ENCODE measurements at regions not wholly inside any gene's neighbourhood (a gene's known extent, or its start where the extent isn't known, plus 50 kb on each side); places are given as distances from the start of the nearest gene placed in this dataset.
"Not testable (repeated sequence)": the region's sequence is repeated elsewhere in the genome, so short reads cannot be mapped to it uniquely, and the experiment has no call there.

- H3K36me3 ChIP-seq (ENCODE audit: control insufficient read depth in 5 of 5, insufficient read depth in 5 of 5, low read length in 5 of 5), result no peaks in the 10 kb centered on the region
- no peak overlapping the region for H3K4me3 ChIP-seq (ENCODE audit: low read depth in 1 of 5, low read length in 5 of 5)
- peaks cover 0 to 4% (median 0%) of the 10 kb centered on the region in 5 donors for H3K4me1 ChIP-seq (ENCODE audit: control insufficient read depth in 5 of 5, insufficient read depth in 5 of 5, low read length in 5 of 5)
- peaks cover 0 to 4% (median 0%) of the 10 kb centered on the region in 5 donors for H3K9me3 ChIP-seq (ENCODE audit: control insufficient read depth in 5 of 5, low read length in 5 of 5)
- no peak overlapping the region for H3K9ac ChIP-seq (ENCODE audit: low read length in 5 of 5)
- H3K27ac ChIP-seq (ENCODE audit: low read depth, low read length), result no peak overlapping the region
- H3K27me3 ChIP-seq (ENCODE audit: control insufficient read depth in 5 of 5, insufficient read depth in 4 of 5, low read length in 5 of 5), result no peaks in the 10 kb centered on the region
These were observed 193.8 kb upstream of the RND3 start for GRCh38 chr2:150681120-150681804.

GRCh38 chr2:150679456-150680120, 192.1 kb upstream of the RND3 start:
- no peaks in the 10 kb centered on the region for H3K36me3 ChIP-seq (ENCODE audit: control insufficient read depth in 5 of 5, insufficient read depth in 5 of 5, low read length in 5 of 5)

GRCh38 chr2:150677551-150677950, 190.1 kb upstream of the RND3 start:
- H3K4me3 ChIP-seq (ENCODE audit: low read depth in 1 of 5, low read length in 5 of 5), result no peak overlapping the region
- peaks cover 0 to 4% (median 0%) of the 10 kb centered on the region in 5 donors for H3K4me1 ChIP-seq (ENCODE audit: control insufficient read depth in 5 of 5, insufficient read depth in 5 of 5, low read length in 5 of 5)
- H3K27me3 ChIP-seq (ENCODE audit: control insufficient read depth in 5 of 5, insufficient read depth in 4 of 5, low read length in 5 of 5), result no peaks in the 10 kb centered on the region
- H3K9me3 ChIP-seq (ENCODE audit: control insufficient read depth in 5 of 5, low read length in 5 of 5), result peaks cover 0 to 4% (median 0%) of the 10 kb centered on the region in 5 donors
- H3K36me3 ChIP-seq (ENCODE audit: control insufficient read depth in 5 of 5, insufficient read depth in 5 of 5, low read length in 5 of 5), result no peaks in the 10 kb centered on the region
- no peak overlapping the region for H3K27ac ChIP-seq (ENCODE audit: low read depth, low read length)
- no peak overlapping the region for H3K9ac ChIP-seq (ENCODE audit: low read length in 5 of 5)

More at GRCh38 chr2:150679456-150680120, 192.1 kb upstream of the RND3 start:
- Histone ChIP-seq H3K9me3 (ENCODE audit: control insufficient read depth in 5 of 5, low read length in 5 of 5) (peaks cover 0 to 4% (median 0%) of the 10 kb centered on the region in 5 donors), H3K4me1 (ENCODE audit: control insufficient read depth in 5 of 5, insufficient read depth in 5 of 5, low read length in 5 of 5) (peaks cover 0 to 4% (median 0%) of the 10 kb centered on the region in 5 donors), H3K27me3 (ENCODE audit: control insufficient read depth in 5 of 5, insufficient read depth in 4 of 5, low read length in 5 of 5) (no peaks in the 10 kb centered on the region), H3K9ac (ENCODE audit: low read length in 5 of 5) (no peak overlapping the region), H3K4me3 (ENCODE audit: low read depth in 1 of 5, low read length in 5 of 5) (no peak overlapping the region), H3K27ac (ENCODE audit: low read depth, low read length) (no peak overlapping the region)

- Histone ChIP-seq H3K36me3 (ENCODE audit: control insufficient read depth in 5 of 5, insufficient read depth in 5 of 5, low read length in 5 of 5) (no peaks in the 10 kb centered on the region), H3K4me1 (ENCODE audit: control insufficient read depth in 5 of 5, insufficient read depth in 5 of 5, low read length in 5 of 5) (peaks cover 0 to 4% (median 0%) of the 10 kb centered on the region in 5 donors), H3K27ac (ENCODE audit: low read depth, low read length) (no peak overlapping the region), H3K27me3 (ENCODE audit: control insufficient read depth in 5 of 5, insufficient read depth in 4 of 5, low read length in 5 of 5) (no peaks in the 10 kb centered on the region), H3K9ac (ENCODE audit: low read length in 5 of 5) (no peak overlapping the region), H3K4me3 (ENCODE audit: low read depth in 1 of 5, low read length in 5 of 5) (no peak overlapping the region), H3K9me3 (ENCODE audit: control insufficient read depth in 5 of 5, low read length in 5 of 5) (peaks cover 0 to 4% (median 0%) of the 10 kb centered on the region in 5 donors)
These were observed 189.4 kb upstream of the RND3 start for GRCh38 chr2:150676747-150677383.

- H3K27ac ChIP-seq (ENCODE audit: low read depth, low read length), result no peak overlapping the region
- H3K4me3 ChIP-seq (ENCODE audit: low read depth in 1 of 5, low read length in 5 of 5), result no peak overlapping the region
- H3K4me1 ChIP-seq (ENCODE audit: control insufficient read depth in 5 of 5, insufficient read depth in 5 of 5, low read length in 5 of 5), result no peaks in the 10 kb centered on the region
- H3K9ac ChIP-seq (ENCODE audit: low read length in 5 of 5), result no peak overlapping the region
- no peaks in the 10 kb centered on the region for H3K27me3 ChIP-seq (ENCODE audit: control insufficient read depth in 5 of 5, insufficient read depth in 4 of 5, low read length in 5 of 5)
- peaks cover 0 to 2% (median 0%) of the 10 kb centered on the region in 5 donors for H3K9me3 ChIP-seq (ENCODE audit: control insufficient read depth in 5 of 5, low read length in 5 of 5)
- H3K36me3 ChIP-seq (ENCODE audit: control insufficient read depth in 5 of 5, insufficient read depth in 5 of 5, low read length in 5 of 5), result no peaks in the 10 kb centered on the region
These were observed 188.3 kb upstream of the RND3 start for GRCh38 chr2:150675807-150676206.

- Histone ChIP-seq H3K9me3 (ENCODE audit: control insufficient read depth in 5 of 5, low read length in 5 of 5) (no peaks in the 10 kb centered on the region), H3K4me3 (ENCODE audit: low read depth in 1 of 5, low read length in 5 of 5) (no peak overlapping the region), H3K27me3 (ENCODE audit: control insufficient read depth in 5 of 5, insufficient read depth in 4 of 5, low read length in 5 of 5) (no peaks in the 10 kb centered on the region), H3K9ac (ENCODE audit: low read length in 5 of 5) (no peak overlapping the region), H3K36me3 (ENCODE audit: control insufficient read depth in 5 of 5, insufficient read depth in 5 of 5, low read length in 5 of 5) (no peaks in the 10 kb centered on the region), H3K27ac (ENCODE audit: low read depth, low read length) (no peak overlapping the region), H3K4me1 (ENCODE audit: control insufficient read depth in 5 of 5, insufficient read depth in 5 of 5, low read length in 5 of 5) (no peaks in the 10 kb centered on the region)
These were observed 186.8 kb upstream of the RND3 start for GRCh38 chr2:150674283-150674682.

- Histone ChIP-seq H3K27ac (ENCODE audit: low read depth, low read length) (no peak overlapping the region), H3K9ac (ENCODE audit: low read length in 5 of 5) (no peak overlapping the region), H3K4me3 (ENCODE audit: low read depth in 1 of 5, low read length in 5 of 5) (no peak overlapping the region), H3K9me3 (ENCODE audit: control insufficient read depth in 5 of 5, low read length in 5 of 5) (no peaks in the 10 kb centered on the region), H3K36me3 (ENCODE audit: control insufficient read depth in 5 of 5, insufficient read depth in 5 of 5, low read length in 5 of 5) (no peaks in the 10 kb centered on the region), H3K27me3 (ENCODE audit: control insufficient read depth in 5 of 5, insufficient read depth in 4 of 5, low read length in 5 of 5) (no peaks in the 10 kb centered on the region), H3K4me1 (ENCODE audit: control insufficient read depth in 5 of 5, insufficient read depth in 5 of 5, low read length in 5 of 5) (no peaks in the 10 kb centered on the region)
These were observed 184.8 kb upstream of the RND3 start for GRCh38 chr2:150672311-150672710.

GRCh38 chr2:150669492-150669891, 182.0 kb upstream of the RND3 start:
- Histone ChIP-seq H3K36me3 (ENCODE audit: control insufficient read depth in 5 of 5, insufficient read depth in 5 of 5, low read length in 5 of 5) (no peaks in the 10 kb centered on the region), H3K27me3 (ENCODE audit: control insufficient read depth in 5 of 5, insufficient read depth in 4 of 5, low read length in 5 of 5) (no peaks in the 10 kb centered on the region), H3K4me1 (ENCODE audit: control insufficient read depth in 5 of 5, insufficient read depth in 5 of 5, low read length in 5 of 5) (no peaks in the 10 kb centered on the region), H3K9me3 (ENCODE audit: control insufficient read depth in 5 of 5, low read length in 5 of 5) (no peaks in the 10 kb centered on the region), H3K27ac (ENCODE audit: low read depth, low read length) (no peak overlapping the region), H3K9ac (ENCODE audit: low read length in 5 of 5) (no peak overlapping the region), H3K4me3 (ENCODE audit: low read depth in 1 of 5, low read length in 5 of 5) (no peak overlapping the region)

GRCh38 chr2:150667039-150667438, 179.6 kb upstream of the RND3 start:
- not testable (repeated sequence) for H3K4me3 ChIP-seq (ENCODE audit: low read depth in 1 of 5, low read length in 5 of 5); H3K9me3 ChIP-seq (ENCODE audit: control insufficient read depth in 5 of 5, low read length in 5 of 5); H3K36me3 ChIP-seq (ENCODE audit: control insufficient read depth in 5 of 5, insufficient read depth in 5 of 5, low read length in 5 of 5); H3K27ac ChIP-seq (ENCODE audit: low read depth, low read length); H3K9ac ChIP-seq (ENCODE audit: low read length in 5 of 5); H3K27me3 ChIP-seq (ENCODE audit: control insufficient read depth in 5 of 5, insufficient read depth in 4 of 5, low read length in 5 of 5); H3K4me1 ChIP-seq (ENCODE audit: control insufficient read depth in 5 of 5, insufficient read depth in 5 of 5, low read length in 5 of 5)

GRCh38 chr2:150663143-150663542, 175.7 kb upstream of the RND3 start:
- Histone ChIP-seq H3K27ac (ENCODE audit: low read depth, low read length) (no peak overlapping the region), H3K27me3 (ENCODE audit: control insufficient read depth in 5 of 5, insufficient read depth in 4 of 5, low read length in 5 of 5) (no peaks in the 10 kb centered on the region), H3K36me3 (ENCODE audit: control insufficient read depth in 5 of 5, insufficient read depth in 5 of 5, low read length in 5 of 5) (no peaks in the 10 kb centered on the region), H3K9me3 (ENCODE audit: control insufficient read depth in 5 of 5, low read length in 5 of 5) (peaks cover 0 to 3% (median 0%) of the 10 kb centered on the region in 5 donors), H3K9ac (ENCODE audit: low read length in 5 of 5) (no peak overlapping the region), H3K4me3 (ENCODE audit: low read depth in 1 of 5, low read length in 5 of 5) (no peak overlapping the region), H3K4me1 (ENCODE audit: control insufficient read depth in 5 of 5, insufficient read depth in 5 of 5, low read length in 5 of 5) (no peaks in the 10 kb centered on the region)
